GM21447 (cell line): ENCODE measurements at regions not wholly inside any gene's neighbourhood (a gene's known extent, or its start where the extent isn't known, plus 50 kb on each side); places are given as distances from the start of the nearest gene placed in this dataset.
"Not testable (repeated sequence)": the region's sequence is repeated elsewhere in the genome, so short reads cannot be mapped to it uniquely, and the experiment has no call there.

Experiments used
- ATAC-seq: cut with Tn5 transposase; IDR thresholded peaks from one replicate; pipeline ENCODE4 v1.9.1; 2021; ENCODE audit not compliant: unreplicated experiment

DNA sequence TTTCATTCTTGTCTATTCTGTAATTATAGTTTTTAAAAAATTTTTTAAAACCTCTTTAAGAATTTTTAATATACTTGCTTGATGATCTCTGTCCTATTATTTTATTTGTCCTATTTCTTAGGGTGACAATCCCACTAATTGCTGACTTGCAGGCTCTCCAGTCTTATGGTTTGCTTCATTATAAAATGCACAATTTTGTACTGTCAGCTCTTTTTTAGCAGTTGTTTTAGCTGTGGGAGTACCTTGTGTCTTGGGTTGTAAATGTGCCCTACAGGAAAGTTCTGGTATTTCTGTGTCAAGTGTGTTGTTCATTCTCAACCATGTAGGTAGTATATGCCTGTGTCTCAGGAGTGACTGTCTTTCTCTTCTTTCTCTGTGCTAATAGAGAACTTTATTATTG is 118.2 kb upstream of the IL15 start:
- ATAC-seq, result no peak

DNA sequence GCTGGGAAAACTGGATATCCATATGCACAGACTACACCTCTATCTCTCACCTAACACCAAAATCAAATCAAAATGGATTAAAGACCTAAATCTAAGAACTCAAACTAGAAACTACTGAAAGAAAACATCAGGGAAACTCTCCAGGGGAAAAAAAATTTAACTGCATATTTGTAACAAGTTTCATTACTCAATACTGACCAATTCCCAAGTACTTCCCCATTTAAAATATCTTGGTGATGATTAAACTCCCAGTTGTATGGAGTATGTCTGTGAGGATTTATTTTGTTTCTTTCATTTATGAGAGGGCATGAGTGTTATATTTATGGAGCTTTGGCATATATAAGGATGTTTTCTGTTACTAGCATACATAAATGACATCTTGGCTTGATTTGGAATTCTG is 112.3 kb upstream of the IL15 start:
- no peak for ATAC-seq

DNA sequence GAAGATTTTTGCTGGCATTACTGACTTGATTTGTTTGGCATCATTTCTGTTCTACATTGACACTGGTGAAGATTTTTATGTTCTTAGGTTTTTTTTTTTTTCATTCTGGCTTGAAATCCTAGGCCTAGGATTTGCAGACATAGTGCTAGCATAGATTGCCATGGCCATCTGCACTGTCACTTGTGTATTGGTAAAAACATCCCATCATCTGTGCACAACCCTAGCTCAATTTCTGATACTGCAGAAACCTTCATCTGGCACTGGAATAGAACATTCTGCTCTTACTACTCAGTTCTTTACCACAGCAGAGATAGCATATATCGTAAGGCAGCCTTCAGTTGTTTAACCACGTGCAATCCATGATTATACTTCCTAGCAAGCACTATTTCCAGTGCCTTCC is 111.5 kb upstream of the IL15 start:
- ATAC-seq, result no peak

DNA sequence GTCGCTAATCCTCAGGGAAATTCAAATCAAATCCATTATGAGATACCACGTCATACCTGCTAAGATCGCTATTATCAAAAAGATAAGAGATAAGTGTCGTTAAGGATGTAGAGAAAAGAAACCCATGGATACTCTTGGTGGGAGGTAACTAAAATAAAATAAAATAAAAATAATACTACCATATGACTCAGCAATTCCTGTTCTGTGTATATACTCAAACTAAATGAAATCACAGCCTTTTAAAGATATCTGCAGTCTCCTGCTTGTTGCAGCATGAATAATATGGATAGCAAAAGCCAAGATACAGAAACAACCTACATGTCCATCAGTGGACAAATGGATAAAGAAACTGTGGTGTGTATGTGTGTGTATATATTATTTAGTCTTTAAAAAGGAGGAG is 105.8 kb upstream of the IL15 start:
- ATAC-seq, result no peak

DNA sequence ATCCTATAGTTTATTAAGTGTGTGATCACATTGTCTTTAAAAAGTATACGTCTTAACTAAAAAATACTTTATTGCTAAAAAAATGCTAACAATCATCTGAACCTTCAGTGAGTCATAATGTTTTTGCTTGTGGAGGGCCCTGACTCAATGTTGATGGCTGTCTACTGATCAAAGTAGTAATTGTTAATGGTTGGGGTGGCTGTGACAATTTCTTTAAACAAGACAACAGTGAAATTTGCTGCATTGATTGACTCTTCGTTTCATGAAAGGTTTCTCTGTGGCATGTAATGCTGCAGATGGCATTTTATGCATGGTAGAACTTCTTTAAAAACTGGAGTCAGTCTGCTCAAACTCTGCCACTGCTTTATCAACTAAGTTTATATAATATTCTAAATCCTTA is 101.4 kb upstream of the IL15 start:
- no peak for ATAC-seq

DNA sequence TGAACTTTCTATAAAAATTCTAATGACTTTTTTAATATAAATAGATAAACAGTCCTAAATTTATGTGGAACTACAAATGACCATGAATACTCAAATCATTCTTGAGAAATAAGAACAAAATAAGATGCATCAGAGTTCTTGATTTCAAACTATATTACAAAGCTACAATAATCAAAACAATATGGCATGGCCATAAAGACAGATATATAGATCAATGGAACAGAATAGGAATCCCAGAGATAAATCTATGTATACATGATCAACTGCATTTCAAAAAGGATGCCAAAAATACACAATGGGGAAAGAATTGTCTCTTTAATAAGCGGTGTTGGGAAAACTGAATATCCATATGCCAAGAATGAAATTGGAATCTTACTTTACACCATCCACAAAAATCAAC is 98.4 kb upstream of the IL15 start:
- no peak for ATAC-seq

DNA sequence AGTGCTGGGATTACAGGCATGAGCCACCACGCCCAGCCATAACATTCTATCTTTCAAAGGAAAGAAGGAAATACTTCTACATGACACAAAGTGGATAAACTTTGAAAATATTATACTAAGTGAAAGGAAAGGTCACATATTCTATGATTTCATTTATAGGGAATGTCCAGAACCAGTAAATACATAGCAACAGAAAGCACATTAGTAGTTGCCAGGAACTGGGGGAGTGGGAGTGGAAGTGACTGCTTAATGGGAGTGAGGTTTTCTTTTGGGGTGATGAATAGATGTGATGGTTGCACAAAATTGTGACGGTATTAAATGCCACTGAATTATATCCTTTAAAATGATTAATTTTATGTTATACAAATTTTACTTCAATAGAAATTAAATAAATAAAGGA is 95.7 kb upstream of the IL15 start:
- no peak for ATAC-seq

DNA sequence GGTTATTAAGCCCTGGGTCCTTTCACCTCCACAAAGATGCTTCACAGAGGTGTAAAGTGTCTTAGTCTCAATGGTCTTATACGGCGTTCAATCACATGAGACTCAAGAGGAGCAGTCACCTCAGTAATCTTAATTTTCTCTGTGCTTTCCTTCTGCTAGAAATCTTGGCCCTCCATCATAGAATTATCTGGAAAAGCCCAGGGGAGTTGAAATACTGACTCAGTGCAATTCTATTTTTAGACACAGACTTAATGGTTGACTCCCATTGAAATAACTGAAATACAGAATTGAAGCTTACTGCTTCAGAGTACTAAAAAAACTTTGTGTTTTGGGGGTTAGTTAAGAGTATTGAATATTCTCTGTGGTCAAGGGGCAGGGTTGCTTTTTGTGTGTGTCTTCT is 94.5 kb upstream of the IL15 start:
- ATAC-seq, result no peak

DNA sequence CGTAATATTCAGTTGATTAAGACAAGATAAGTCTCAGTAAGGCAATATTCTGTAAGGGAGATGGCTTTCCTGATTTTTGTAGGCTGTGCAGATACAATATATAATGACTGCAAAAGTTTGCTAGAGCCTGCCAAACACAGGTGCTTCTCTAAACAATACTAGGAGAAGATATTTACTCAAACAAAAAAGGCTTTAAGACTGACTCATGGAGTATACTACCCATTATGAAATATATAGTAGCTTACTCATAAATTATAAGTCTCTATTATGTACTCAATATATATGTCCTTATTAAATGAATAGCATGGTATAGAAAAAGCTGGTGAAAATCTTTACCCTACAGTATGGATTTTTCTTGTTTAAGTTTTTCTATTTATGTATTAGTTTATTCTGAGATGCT is 93.2 kb upstream of the IL15 start:
- no peak for ATAC-seq

DNA sequence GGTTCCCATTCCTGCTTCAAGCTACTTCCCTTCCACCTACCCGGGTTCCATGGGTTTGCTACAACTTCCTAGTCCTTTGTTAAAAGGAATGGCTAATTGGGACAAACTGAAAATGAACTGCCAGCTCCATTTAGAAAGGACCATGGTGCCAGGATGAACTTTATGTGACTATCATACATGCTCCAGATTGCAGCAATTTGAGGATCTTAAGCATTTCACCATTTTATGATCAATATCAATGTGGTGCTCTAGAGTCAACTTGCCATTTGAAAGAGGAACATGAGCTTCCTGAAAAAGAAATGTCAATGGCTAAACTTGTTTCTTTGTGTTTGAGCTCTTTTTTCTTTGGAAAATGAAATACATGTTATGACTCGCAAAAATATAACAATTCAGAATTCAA is 92.7 kb upstream of the IL15 start:
- no peak for ATAC-seq

DNA sequence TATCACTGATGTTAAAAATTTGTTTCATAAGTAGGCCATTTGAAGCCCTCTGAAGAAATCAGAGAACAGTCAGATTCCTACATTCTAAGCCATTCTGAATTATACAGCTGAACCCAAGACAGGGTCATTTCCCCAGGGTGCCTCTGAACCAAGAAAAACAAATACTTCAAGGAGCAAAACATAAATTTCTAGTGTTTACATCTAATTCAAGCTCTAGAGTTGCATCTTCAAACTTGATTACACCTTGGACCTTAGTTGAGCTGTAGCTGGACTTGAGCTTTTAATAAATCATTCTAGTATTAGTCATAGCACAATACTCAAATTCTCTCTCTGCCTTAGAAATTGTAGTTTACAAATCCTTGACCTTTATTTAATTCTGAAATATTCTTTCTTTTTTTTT is 87.6 kb upstream of the IL15 start:
- no peak for ATAC-seq

DNA sequence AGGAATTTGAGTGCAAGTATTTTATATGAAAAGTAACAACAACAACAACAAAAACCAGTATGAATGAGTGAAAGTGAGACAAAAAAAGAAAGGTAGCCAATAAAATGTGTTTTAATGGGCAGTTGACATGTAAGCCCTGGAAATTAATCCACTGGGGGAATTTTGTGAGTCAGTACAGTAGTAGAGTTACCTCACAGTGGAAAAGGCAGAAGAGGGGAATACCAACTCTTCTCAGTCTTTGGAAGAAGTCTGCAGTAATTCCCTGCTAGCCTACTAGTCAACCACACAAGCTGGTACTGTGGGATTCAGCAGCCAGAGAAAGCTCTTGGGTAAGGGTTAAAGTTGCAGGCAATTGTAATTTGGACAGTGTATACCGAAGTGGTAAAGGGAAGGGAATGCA is 76.3 kb upstream of the IL15 start:
- peak; percentile 66 for ATAC-seq

DNA sequence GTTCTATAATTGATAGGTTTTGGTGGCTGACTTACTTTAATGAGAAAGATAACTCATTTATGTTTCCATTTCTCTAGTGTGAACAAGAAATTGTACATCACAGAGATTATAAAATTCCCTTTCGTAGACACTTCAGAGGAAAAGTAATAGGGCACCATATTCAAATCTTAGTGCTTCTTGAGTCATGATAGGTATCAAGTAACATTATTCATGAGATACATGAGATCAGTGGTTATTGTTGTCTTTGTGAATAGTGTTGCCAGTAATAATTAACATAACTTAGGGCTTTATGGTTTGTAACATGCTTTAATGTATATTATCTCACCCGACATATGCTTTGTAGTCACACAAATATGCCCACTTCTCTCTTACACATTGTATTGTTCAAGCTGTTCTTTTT is 73.7 kb upstream of the IL15 start:
- ATAC-seq, result no peak

DNA sequence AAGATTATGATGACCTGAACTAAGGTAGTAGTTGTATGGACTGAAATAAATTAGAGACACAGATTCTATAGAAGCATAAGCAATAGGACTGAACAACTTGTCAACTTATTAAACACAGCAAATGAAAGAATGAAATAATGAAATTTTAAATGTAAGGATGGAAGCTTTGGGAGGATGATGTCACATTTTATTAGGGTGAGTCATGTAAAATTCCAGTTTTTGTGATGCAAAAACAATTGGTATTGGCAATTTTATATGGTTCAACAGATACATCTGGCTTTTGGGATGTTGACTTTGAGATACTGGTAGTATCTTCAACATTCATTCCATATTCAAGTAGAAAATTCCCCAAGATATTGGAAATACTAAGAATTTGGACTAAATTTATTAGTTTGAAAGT is 72.7 kb upstream of the IL15 start:
- ATAC-seq, result no peak

DNA sequence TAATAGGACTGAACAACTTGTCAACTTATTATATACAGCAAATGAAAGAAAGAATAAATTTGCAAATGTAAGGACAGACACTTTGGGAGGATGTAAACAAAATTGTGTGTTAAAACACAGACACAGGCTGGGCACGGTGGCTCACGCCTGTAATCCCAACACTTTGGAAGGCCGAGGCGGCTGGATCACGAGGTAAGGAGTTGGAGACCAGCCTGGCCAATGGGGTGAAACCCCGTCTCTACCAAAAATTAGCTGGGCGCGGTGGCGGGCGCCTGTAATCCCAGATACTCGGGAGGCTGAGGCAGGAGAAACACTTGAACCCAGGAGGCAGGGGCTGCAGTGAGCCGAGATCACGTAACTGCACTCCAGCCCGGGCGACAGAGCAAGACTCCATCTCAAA is 71.4 kb upstream of the IL15 start:
- ATAC-seq, result not testable (repeated sequence)

DNA sequence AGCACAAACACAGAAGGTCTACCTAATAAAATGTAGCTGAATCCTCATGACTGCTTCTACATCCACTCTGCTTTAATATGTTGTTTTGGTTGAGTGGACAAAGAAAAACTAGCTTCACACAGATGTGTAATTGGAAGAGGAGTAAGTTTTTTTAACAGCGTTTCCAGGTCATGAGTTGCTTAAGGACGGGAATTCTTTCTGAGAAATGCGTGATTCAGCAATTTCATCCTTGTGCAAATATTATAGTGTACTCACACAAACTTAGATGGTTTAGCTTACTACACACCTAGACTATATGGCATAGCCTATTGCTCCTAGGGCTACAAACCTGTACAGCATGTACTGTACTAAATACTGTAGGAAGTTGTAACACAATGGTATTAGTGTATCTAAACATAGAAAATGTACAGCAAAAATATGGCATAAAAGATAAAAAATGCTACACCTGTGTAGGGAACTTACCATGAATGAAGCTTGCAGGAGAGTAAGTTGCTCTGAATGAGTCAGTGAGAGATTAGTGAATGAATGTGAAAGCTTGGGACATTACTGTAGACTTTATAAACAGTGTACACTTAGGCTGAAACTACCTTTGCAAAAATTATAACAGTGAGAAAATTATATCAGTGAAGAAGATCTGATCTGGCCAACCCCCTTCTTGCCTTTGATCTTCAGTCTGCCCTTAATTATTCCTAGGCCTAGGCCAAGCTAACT is 70.8 kb upstream of the IL15 start:
- ATAC-seq, result no peak

DNA sequence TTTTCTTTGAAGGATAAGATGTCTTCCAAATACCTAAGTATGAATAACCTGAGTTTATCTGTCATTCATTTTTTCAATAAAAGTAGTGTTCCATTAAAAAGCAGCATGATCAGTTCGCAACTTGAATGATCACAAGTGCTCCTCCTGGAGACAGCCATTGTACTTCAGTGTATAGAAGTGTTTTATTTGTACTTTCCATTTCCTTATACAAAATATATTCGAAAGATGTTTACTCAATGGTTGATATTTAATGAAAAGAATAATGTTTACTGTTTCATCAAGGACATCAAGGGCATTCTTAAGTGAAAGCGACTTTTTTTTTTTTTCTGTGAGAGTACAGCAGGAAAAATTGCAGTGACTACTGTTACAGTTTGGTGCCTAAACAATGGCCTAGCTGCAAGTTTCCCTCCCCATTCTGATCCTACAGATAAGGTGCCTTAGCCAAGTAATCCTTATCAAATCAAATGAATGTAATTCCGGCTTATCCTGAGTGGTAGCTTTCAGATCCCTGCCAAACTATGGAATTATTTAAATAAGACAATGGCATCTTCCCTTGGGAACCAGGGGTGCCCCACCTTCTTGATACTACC is 69.0 kb upstream of the IL15 start:
- ATAC-seq, result no peak

DNA sequence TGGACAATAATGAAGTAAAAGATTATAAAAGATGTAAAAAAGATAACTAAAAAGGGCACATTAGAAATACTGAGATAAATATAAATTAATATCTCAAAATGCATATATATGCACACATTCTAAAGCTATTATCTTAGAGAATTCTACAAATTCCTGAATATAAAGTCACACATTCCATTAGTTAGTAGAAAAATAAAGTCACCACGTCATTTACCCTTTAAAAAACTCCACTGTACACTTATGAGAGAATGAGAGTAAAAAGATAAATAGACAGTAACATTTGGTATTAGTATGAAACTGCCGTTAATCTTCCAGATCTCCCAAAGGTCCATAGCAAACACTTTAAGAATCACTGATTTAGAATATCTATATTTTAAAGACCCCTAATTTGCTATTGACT is 67.2 kb upstream of the IL15 start:
- no peak for ATAC-seq

DNA sequence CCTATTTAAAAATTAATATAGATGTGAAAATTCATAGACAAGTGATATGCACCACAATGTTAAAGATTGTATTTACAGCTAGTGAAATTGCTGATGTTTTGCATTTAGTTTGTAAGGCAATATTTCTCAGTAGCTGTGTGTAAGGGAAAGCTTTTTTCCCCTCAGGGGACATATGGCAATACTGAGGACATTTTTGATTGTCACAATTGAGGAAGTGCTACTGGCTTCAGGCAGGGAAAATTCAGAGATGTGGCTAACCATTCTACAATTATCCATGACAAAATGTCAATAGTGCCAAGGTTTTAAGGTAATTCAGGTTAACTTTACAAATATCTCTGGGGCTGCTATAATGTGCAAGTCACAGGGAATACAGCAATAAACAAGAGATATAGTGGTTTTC is 66.1 kb upstream of the IL15 start:
- no peak for ATAC-seq

DNA sequence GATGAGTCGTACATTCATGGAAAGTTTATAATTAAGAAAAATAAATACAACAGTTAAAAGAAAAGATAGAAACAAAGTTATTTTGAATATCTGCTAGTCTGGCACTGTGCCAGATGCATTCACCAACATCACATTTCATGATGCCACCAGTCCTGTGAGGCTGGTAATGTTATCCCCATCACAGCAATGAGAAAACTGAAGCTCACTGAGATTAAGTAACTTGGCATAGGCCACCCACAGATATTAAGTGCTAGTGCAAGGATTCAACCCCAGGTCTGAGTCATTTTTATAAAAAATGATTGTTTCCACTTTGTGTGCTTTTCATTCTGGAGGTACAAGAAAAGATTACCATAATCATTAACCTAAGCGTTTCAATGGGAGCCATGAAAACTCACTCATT is 65.0 kb upstream of the IL15 start:
- no peak for ATAC-seq

DNA sequence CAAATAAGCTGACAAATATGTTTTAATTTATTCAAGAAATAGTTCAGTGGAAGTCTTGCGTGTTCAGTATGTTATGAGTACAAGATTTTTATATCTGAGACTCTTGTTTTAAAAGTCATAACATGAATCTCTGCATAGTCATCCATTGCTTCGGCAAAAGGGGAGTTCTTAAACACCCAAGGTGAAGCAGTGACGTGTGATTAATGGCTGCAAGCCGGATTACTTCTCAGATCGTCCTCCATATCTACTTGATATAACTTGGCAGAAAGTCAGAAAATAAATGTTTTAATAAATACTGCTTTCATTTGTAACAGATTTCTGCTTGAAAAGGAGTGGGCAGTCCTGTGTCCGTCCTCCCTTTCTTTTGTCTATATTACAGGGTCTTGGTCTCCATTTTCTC is 64.6 kb upstream of the IL15 start:
- ATAC-seq, result no peak

DNA sequence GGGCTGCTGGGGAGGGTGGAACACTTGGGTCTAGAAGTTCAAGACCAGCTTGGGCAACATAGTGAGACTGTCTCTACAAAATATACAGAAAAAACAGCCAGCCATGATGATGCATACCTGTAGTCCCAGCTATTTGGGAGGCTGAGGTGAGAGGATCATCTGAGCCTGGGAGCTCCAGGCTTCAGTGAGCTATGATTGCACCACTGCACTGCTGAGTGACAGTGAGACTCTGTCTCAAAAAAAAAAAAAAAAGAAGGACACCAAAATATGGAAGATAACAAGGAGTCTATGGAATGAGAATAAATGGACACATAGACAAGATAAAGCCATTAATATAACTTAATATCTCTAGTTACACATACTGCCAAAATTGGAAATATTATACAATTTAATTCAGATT is 62.7 kb upstream of the IL15 start:
- ATAC-seq, result no peak

DNA sequence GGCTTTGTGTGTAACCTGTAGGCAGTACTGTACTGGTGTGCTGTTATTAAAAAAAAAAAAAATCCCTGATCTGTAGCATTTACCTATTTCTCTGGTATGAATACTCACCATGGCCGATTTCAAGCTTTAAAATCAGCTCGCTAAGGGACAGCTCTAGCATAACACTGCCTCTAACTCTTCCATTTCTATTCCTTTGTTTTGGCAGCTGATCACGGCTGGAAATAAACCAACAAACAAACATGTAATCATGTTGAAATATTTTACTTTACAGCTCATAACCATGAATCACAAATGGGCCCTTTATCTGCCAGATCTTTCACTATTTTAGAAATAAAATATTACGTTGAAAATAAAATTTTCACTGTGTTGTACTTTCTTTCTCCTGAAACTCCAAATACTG is 60.5 kb upstream of the IL15 start:
- no peak for ATAC-seq
